HEK293 (cell line): ENCODE measurements at regions not wholly inside any gene's neighbourhood (a gene's known extent, or its start where the extent isn't known, plus 50 kb on each side); places are given as distances from the start of the nearest gene placed in this dataset.

Experiments used
- CTCF ChIP-seq: fragments of 450-650 bp; formaldehyde crosslinking; IDR thresholded peaks from 2 replicates; pipeline ENCODE4 v1.5.1; 2016; ENCODE audit warnings: missing biosample characterization, missing genetic modification characterization
- REST ChIP-seq: fragments of 450-650 bp; formaldehyde crosslinking; IDR thresholded peaks from 2 replicates; pipeline ENCODE4 v1.5.1; 2016; ENCODE audit warnings: missing biosample characterization, missing genetic modification characterization
- YY1 ChIP-seq: fragments of 450-650 bp; formaldehyde crosslinking; IDR thresholded peaks from 2 replicates; pipeline ENCODE4 v1.5.1; 2018; ENCODE audit warnings: missing biosample characterization, missing genetic modification characterization
- ZBTB20 ChIP-seq: fragments of 450-650 bp; formaldehyde crosslinking; IDR thresholded peaks from 2 replicates; pipeline ENCODE4 v1.5.1; 2016; ENCODE audit warnings: missing biosample characterization, missing genetic modification characterization
- ZBTB26 ChIP-seq: fragments of 450-650 bp; formaldehyde crosslinking; optimal IDR thresholded peaks from 2 replicates; pipeline ENCODE3; 2016; ENCODE audit warnings: missing biosample characterization, mild to moderate bottlenecking, missing genetic modification characterization
- ZFP69B ChIP-seq: fragments of 450-650 bp; formaldehyde crosslinking; IDR thresholded peaks from 2 replicates; pipeline ENCODE4 v1.5.1; 2016; ENCODE audit warnings: missing biosample characterization, missing genetic modification characterization
- ZIC2 ChIP-seq: fragments of 450-650 bp; formaldehyde crosslinking; IDR thresholded peaks from 2 replicates; pipeline ENCODE4 v1.5.1; 2016; ENCODE audit warnings: missing biosample characterization, missing genetic modification characterization
- ZNF510 ChIP-seq: fragments of 450-650 bp; formaldehyde crosslinking; IDR thresholded peaks from 2 replicates; pipeline ENCODE4 v1.5.1; 2018; ENCODE audit warnings: mild to moderate bottlenecking, missing genetic modification characterization, missing biosample characterization; ENCODE audit not compliant: insufficient replicate concordance
- ZNF558 ChIP-seq: fragments of 450-650 bp; formaldehyde crosslinking; IDR thresholded peaks from 2 replicates; pipeline ENCODE4 v1.5.1; 2016; ENCODE audit warnings: missing biosample characterization, missing genetic modification characterization
- ZNF600 ChIP-seq: fragments of 450-650 bp; formaldehyde crosslinking; IDR thresholded peaks from 2 replicates; pipeline ENCODE4 v1.5.1; 2016; ENCODE audit warnings: missing biosample characterization, missing genetic modification characterization
- ZNF660 ChIP-seq: fragments of 450-650 bp; IDR thresholded peaks from 2 replicates; pipeline ENCODE4 v1.5.1; 2018; ENCODE audit warnings: missing biosample characterization, mild to moderate bottlenecking, missing genetic modification characterization
- ZNF791 ChIP-seq: fragments of 450-650 bp; formaldehyde crosslinking; IDR thresholded peaks from 2 replicates; pipeline ENCODE4 v1.5.1; 2016; ENCODE audit warnings: missing biosample characterization, missing genetic modification characterization

GRCh38 chr14:50045039-50045711 is 71.2 kb downstream of the VCPKMT start:
- TF ChIP-seq ZBTB26 (tag by site-specific recombination) (no peak), ZIC2 (tag by site-specific recombination) (no peak), CTCF (tag by site-specific recombination) (no peak), REST (tag by site-specific recombination) (no peak), ZNF510 (tag by site-specific recombination) (no peak), ZBTB20 (tag by site-specific recombination) (no peak), ZNF558 (no peak), ZNF660 (tag by site-specific recombination) (no peak), ZNF600 (no peak), ZFP69B (tag by site-specific recombination) (no peak), ZNF791 (tag by site-specific recombination) (no peak), YY1 (no peak)
